ENCODE measurements at regions not wholly inside any gene's neighbourhood (a gene's known extent, or its start where the extent isn't known, plus 50 kb on each side); places are given as distances from the start of the nearest gene placed in this dataset.

GRCh38 chr2:14831458-14831857 is 198.9 kb downstream of the LRATD1 start:
- H3K27ac ChIP-seq (ENCODE audit: low read depth, low read length): no peak overlapping the region
- ChIA-PET RAD21 (ENCODE audit: low non-redundant PET in 1 of 2, low total read pairs in 2 of 2, uncharacterized antibody in 2 of 2, unreplicated experiment in 2 of 2) (no interaction called here), CTCF (no interaction called here), POLR2A (no interaction called here)
- H3K27me3 ChIP-seq (ENCODE audit: insufficient read depth, low read length): no peaks in the 10 kb centered on the region
- no TSS peak for BruUV-seq (replicated peaks)
- no peaks in the 10 kb centered on the region; a peak in 1 of 4 replicates for H3K9me3 ChIP-seq (ENCODE audit: control insufficient read depth in 1 of 2, insufficient read depth in 1 of 2, low read depth in 1 of 2, low read length in 2 of 2)
- no peak overlapping the region for H3K4me3 ChIP-seq (replicated peaks in 1 of 2; ENCODE audit: low read depth in 1 of 2, low read length in 2 of 2)
- H2AFZ ChIP-seq (ENCODE audit: low read depth, low read length, poor library complexity, severe bottlenecking): no peak overlapping the region
- no peaks in the 10 kb centered on the region for H3K4me1 ChIP-seq (ENCODE audit: control insufficient read depth in 1 of 2, insufficient read depth in 2 of 2, low read length in 2 of 2)
- TF ChIP-seq ZFX (IDR thresholded peaks at IDR 0.05): no peak
- TF ChIP-seq CBX3 (IDR thresholded peaks at IDR 0.05; ENCODE audit: low read depth): no peak
- no peak for TF ChIP-seq ELF1 (IDR thresholded peaks at IDR 0.05; ENCODE audit: borderline replicate concordance, low read depth)
- TF ChIP-seq EZH2 (IDR thresholded peaks at IDR 0.05): no peak
- no peak for TF ChIP-seq ATF3 (IDR thresholded peaks at IDR 0.05)
- no peak for TF ChIP-seq SP1 (IDR thresholded peaks at IDR 0.05; ENCODE audit: low read depth)
- TF ChIP-seq CTCF (IDR thresholded peaks at IDR 0.05 in 2 of 3, conservative IDR thresholded peaks at IDR 0.05 in 1 of 3; ENCODE audit: borderline replicate concordance in 1 of 3, insufficient read depth in 1 of 3, low read depth in 2 of 3, low read length in 2 of 3): no peak
- H3K9ac ChIP-seq (ENCODE audit: low read length): no peak overlapping the region
- intact Hi-C loops (cut with micrococcal nuclease): no loop called here
- no peak overlapping the region for H3K4me2 ChIP-seq (ENCODE audit: low read length)
- no peaks in the 10 kb centered on the region for H4K20me1 ChIP-seq (ENCODE audit: insufficient read depth)
- DNase-seq (ENCODE audit: low read depth, low spot score) (no peak), ATAC-seq (no peak)
- H3K9me2 ChIP-seq (ENCODE audit: insufficient read depth): no peaks in the 10 kb centered on the region
- H3K36me3 ChIP-seq (ENCODE audit: control insufficient read depth in 1 of 2, insufficient read depth in 2 of 2, low read length in 2 of 2): no peaks in the 10 kb centered on the region
- no peaks in the 10 kb centered on the region for H3K79me2 ChIP-seq (ENCODE audit: insufficient read depth, low read length)

- Histone ChIP-seq H3K27me3 (ENCODE audit: insufficient read depth, low read length) (no peaks in the 10 kb centered on the region), H3K36me3 (ENCODE audit: control insufficient read depth in 1 of 2, insufficient read depth in 2 of 2, low read length in 2 of 2) (no peaks in the 10 kb centered on the region), H3K4me2 (ENCODE audit: low read length) (no peak overlapping the region), H3K4me1 (ENCODE audit: control insufficient read depth in 1 of 2, insufficient read depth in 2 of 2, low read length in 2 of 2) (no peaks in the 10 kb centered on the region), H4K20me1 (ENCODE audit: insufficient read depth) (no peaks in the 10 kb centered on the region), H3K79me2 (ENCODE audit: insufficient read depth, low read length) (no peaks in the 10 kb centered on the region), H3K9ac (ENCODE audit: low read length) (no peak overlapping the region), H3K27ac (ENCODE audit: low read depth, low read length) (no peak overlapping the region), H3K9me3 (ENCODE audit: control insufficient read depth in 1 of 2, insufficient read depth in 1 of 2, low read depth in 1 of 2, low read length in 2 of 2) (no peaks in the 10 kb centered on the region; a peak in 1 of 4 replicates), H3K4me3 (replicated peaks in 1 of 2; ENCODE audit: low read depth in 1 of 2, low read length in 2 of 2) (no peak overlapping the region), H2AFZ (ENCODE audit: low read depth, low read length, poor library complexity, severe bottlenecking) (no peak overlapping the region), H3K9me2 (ENCODE audit: insufficient read depth) (no peaks in the 10 kb centered on the region)
- no TSS peak for BruUV-seq (replicated peaks)
- RAD21 ChIA-PET (ENCODE audit: low non-redundant PET in 1 of 2, low total read pairs in 2 of 2, uncharacterized antibody in 2 of 2, unreplicated experiment in 2 of 2): no interaction called here
- ATAC-seq (no peak), DNase-seq (ENCODE audit: low read depth, low spot score) (no peak)
- intact Hi-C loops (cut with micrococcal nuclease): no loop called here
- CTCF ChIA-PET: no interaction called here
- POLR2A ChIA-PET: no interaction called here
- no peak for TF ChIP-seq TCF7L2 (IDR thresholded peaks at IDR 0.05; ENCODE audit: borderline replicate concordance, extremely low read depth, insufficient read depth, insufficient read length)
- TF ChIP-seq REST (IDR thresholded peaks at IDR 0.05; ENCODE audit: low read depth): no peak
- no peak for TF ChIP-seq MAX (IDR thresholded peaks at IDR 0.05)
- no peak for TF ChIP-seq YY1 (IDR thresholded peaks at IDR 0.05; ENCODE audit: extremely low read depth, insufficient replicate concordance, low read depth, low read length)
Measured at GRCh38 chr2:14843507-14844204, 211.1 kb downstream of the LRATD1 start.
